ENCODE measurements at regions not wholly inside any gene's neighbourhood (a gene's known extent, or its start where the extent isn't known, plus 50 kb on each side); places are given as distances from the start of the nearest gene placed in this dataset.
A peak's percentile ranks its signal among the peaks of the same experiment; 100 is the strongest.

GRCh38 chr1:228842094-228842775 is 107.0 kb downstream of the RHOU start:
- 58% methylated on average over 6 of the region's 6 CpGs for WGBS
- Histone ChIP-seq H3K9me3 (ENCODE audit: control insufficient read depth in 4 of 4, low read length in 3 of 4) (no peaks in the 10 kb centered on the region), H3K9ac (ENCODE audit: low read depth in 1 of 2, low read length in 2 of 2) (no peak overlapping the region), H3K4me3 (ENCODE audit: low read depth in 1 of 3, low read length in 3 of 3) (no peak overlapping the region), H3K4me1 (ENCODE audit: control insufficient read depth in 4 of 4, insufficient read depth in 4 of 4, low read length in 3 of 4) (peaks cover 4 to 23% (median 13%) of the 10 kb centered on the region in 4 donors), H3K36me3 (ENCODE audit: control insufficient read depth in 4 of 4, insufficient read depth in 3 of 4, low read depth in 1 of 4, low read length in 3 of 4) (no peaks in the 10 kb centered on the region), H3K27me3 (ENCODE audit: control insufficient read depth in 4 of 4, insufficient read depth in 4 of 4, low read length in 3 of 4) (no peaks in the 10 kb centered on the region), H3K27ac (ENCODE audit: low read depth in 1 of 2, low read length in 2 of 2) (no peak overlapping the region)
- no peak for TF ChIP-seq GABPA (IDR thresholded peaks at IDR 0.05 in 1 of 2, conservative IDR thresholded peaks at IDR 0.05 in 1 of 2)
- TF ChIP-seq FOXA1 (IDR thresholded peaks at IDR 0.05) = no peak
- TF ChIP-seq, protein P1, sequence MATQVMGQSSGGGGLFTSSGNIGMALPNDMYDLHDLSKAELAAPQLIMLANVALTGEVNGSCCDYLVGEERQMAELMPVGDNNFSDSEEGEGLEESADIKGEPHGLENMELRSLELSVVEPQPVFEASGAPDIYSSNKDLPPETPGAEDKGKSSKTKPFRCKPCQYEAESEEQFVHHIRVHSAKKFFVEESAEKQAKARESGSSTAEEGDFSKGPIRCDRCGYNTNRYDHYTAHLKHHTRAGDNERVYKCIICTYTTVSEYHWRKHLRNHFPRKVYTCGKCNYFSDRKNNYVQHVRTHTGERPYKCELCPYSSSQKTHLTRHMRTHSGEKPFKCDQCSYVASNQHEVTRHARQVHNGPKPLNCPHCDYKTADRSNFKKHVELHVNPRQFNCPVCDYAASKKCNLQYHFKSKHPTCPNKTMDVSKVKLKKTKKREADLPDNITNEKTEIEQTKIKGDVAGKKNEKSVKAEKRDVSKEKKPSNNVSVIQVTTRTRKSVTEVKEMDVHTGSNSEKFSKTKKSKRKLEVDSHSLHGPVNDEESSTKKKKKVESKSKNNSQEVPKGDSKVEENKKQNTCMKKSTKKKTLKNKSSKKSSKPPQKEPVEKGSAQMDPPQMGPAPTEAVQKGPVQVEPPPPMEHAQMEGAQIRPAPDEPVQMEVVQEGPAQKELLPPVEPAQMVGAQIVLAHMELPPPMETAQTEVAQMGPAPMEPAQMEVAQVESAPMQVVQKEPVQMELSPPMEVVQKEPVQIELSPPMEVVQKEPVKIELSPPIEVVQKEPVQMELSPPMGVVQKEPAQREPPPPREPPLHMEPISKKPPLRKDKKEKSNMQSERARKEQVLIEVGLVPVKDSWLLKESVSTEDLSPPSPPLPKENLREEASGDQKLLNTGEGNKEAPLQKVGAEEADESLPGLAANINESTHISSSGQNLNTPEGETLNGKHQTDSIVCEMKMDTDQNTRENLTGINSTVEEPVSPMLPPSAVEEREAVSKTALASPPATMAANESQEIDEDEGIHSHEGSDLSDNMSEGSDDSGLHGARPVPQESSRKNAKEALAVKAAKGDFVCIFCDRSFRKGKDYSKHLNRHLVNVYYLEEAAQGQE (IDR thresholded peaks at IDR 0.05) = no peak
- peak in 1 of 2 donors; percentile 8 for TF ChIP-seq HNF4A (conservative IDR thresholded peaks at IDR 0.05)
- no peak for TF ChIP-seq FOXA2 (IDR thresholded peaks at IDR 0.05)
- no peak for TF ChIP-seq TAF1 (conservative IDR thresholded peaks at IDR 0.05)
- TF ChIP-seq RXRA (IDR thresholded peaks at IDR 0.05) = peak in 1 of 2 donors; percentile 10
- TF ChIP-seq ZBTB33 (IDR thresholded peaks at IDR 0.05) = no peak
- no peak for TF ChIP-seq CTCF (IDR thresholded peaks at IDR 0.05; ENCODE audit: low read depth, low read length, missing input control)
- no peak for TF ChIP-seq YY1 (IDR thresholded peaks at IDR 0.05)
- peak in 1 of 2 donors; percentile 57 for TF ChIP-seq JUND (IDR thresholded peaks at IDR 0.05)
- TF ChIP-seq SP1 (IDR thresholded peaks at IDR 0.05) = no peak
- TF ChIP-seq, protein P2, sequence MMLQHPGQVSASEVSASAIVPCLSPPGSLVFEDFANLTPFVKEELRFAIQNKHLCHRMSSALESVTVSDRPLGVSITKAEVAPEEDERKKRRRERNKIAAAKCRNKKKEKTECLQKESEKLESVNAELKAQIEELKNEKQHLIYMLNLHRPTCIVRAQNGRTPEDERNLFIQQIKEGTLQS (IDR thresholded peaks at IDR 0.05) = no peak
- no peak for TF ChIP-seq EGR1 (IDR thresholded peaks at IDR 0.05; ENCODE audit: low read depth in 2 of 2)
- no peak for TF ChIP-seq HNF4G (IDR thresholded peaks at IDR 0.05)
- no peak for TF ChIP-seq MAX (IDR thresholded peaks at IDR 0.05)
- TF ChIP-seq NR2F2 (IDR thresholded peaks at IDR 0.05) = no peak
- no peak for TF ChIP-seq RAD21 (IDR thresholded peaks at IDR 0.05)
- DNase-seq (ENCODE audit: low spot score) = no peak

Measured in liver (tissue), 8 donors.